T-helper 9 cell (primary cell): ENCODE measurements at regions not wholly inside any gene's neighbourhood (a gene's known extent, or its start where the extent isn't known, plus 50 kb on each side); places are given as distances from the start of the nearest gene placed in this dataset.

Experiments
- DNase-seq: peaks from one replicate; pipeline ENCODE4 v3.0.0-alpha.2; 2020

GRCh38 chr15:25947323-25948314 is 84.5 kb upstream of the ATP10A start:
- no peak for DNase-seq

- no peak for DNase-seq
These were observed 83.2 kb upstream of the ATP10A start for GRCh38 chr15:25946241-25946805.

GRCh38 chr15:25944386-25944785 is 81.3 kb upstream of the ATP10A start:
- no peak for DNase-seq

- no peak for DNase-seq
These were observed 80.7 kb upstream of the ATP10A start for GRCh38 chr15:25943831-25944230.

DNA sequence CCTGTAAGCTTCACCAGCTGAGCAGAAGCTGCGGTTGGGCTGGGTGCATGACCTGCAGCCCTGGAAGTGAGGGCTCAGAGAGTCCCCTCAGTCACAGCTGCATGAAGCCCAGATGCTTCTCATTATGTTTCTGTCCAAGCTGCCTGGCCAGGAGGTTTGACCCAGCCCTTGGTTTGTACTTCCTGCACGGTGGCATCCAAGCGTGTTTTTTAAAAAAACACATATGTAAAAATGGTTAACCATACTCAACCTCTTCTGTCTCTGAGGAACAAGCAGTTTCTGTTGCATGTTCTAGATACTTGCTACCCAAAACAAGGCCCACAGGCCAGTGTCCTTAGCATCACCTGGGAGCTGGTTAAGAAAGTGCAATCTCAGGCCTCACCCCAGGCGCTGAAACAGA is 76.0 kb upstream of the ATP10A start:
- DNase-seq: no peak

- DNase-seq: no peak
These were observed 74.7 kb upstream of the ATP10A start for GRCh38 chr15:25937796-25938195.

DNA sequence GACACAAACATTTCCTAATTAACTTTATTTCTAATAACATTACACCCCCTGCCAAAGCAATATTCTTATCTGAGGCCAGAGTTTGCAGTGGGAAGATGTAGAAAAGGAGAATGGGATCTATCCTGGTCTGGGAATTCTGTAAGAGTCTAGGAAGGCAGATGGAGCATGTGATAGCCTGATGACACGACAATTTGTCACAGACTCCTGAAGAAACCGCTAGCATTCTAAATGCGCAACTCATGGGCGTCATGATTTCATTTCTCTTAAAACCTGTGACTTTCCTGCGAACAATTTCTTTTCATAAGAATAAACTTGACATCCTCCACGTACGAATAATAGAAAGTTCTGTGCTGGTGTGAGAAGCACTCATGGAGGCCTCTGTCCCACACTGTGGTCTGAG is 72.9 kb upstream of the ATP10A start:
- no peak for DNase-seq

- peak; percentile 49 for DNase-seq
These were observed 70.5 kb upstream of the ATP10A start for GRCh38 chr15:25933456-25934158.

DNA sequence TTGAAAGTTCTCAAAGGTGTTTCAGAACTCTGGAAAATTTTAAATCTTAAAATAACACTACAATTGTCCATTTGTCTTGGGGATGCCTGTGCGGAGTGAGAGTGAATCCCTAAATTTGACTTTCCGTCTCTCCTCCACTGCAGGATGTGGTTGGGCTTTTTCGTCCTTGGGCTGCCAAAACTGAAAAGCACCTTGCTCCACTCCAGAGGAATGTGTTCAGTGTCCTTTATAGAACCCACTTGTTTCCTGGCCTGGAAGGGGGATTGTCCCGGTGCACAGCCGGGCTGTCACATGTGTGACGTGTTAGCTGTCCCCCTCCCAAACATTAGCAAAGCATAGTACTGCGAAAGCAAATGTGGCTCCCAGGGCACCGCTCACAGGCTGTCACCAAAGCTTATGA is 69.6 kb upstream of the ATP10A start:
- no peak for DNase-seq

DNA sequence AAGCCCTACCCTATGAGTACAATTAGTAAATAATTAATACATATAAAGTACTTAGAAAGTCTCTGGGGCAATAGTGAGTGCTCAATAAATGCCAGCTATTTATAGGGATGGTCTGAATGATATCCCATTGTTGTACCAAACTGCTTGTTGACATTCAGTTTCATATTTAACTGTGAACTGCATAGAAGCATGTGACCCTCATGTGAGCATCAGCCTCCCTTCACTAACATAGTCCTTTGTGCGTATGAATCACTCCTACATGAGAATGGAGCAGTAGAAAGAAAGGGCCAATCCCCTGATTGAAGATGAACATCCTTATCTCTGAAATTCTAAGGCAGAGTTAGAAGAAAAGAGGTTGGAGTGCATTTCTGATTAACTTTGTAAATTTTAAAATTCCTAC is 68.7 kb upstream of the ATP10A start:
- DNase-seq: no peak

GRCh38 chr15:25930931-25931330 is 67.8 kb upstream of the ATP10A start:
- no peak for DNase-seq
